ENCODE measurements at regions not wholly inside any gene's neighbourhood (a gene's known extent, or its start where the extent isn't known, plus 50 kb on each side); places are given as distances from the start of the nearest gene placed in this dataset.

GRCh38 chr12:84805474-84805858 lies 107.1 kb downstream of the SLC6A15 start (continued):
- no peak for TF ChIP-seq ATF2 (IDR thresholded peaks at IDR 0.05; ENCODE audit: low read length)
- peak; percentile 61 for TF ChIP-seq CHD7 (IDR thresholded peaks at IDR 0.05; ENCODE audit: insufficient replicate concordance, low read length)
- no peak for TF ChIP-seq TBP (IDR thresholded peaks at IDR 0.05; ENCODE audit: low read depth, low read length)

All from H1 (cell line).